Ascending aorta (tissue), 2 donors: ENCODE measurements at regions not wholly inside any gene's neighbourhood (a gene's known extent, or its start where the extent isn't known, plus 50 kb on each side); places are given as distances from the start of the nearest gene placed in this dataset.

Experiments
- DNase-seq, 2 donors: peaks; one replicate each; pipeline ENCODE4 v3.0.0-alpha.2; 2019; ENCODE audit warnings: low spot score in 2 of 2
- H3K27ac ChIP-seq, 2 donors: fragments of 200-600 bp; sonication (generic); one replicate each; pipeline ENCODE4 v1.5.1; 2016 to 2017; ENCODE audit warnings: mild to moderate bottlenecking in 1 of 2
- H3K27me3 ChIP-seq: fragments of 200-600 bp; sonication (generic); one replicate; pipeline ENCODE4 v1.5.1; 2017
- H3K36me3 ChIP-seq, 2 donors: fragments of 200-600 bp; sonication (generic); one replicate each; pipeline ENCODE4 v1.5.1; 2016
- H3K4me1 ChIP-seq, 2 donors: fragments of 200-600 bp; sonication (generic); one replicate each; pipeline ENCODE4 v1.5.1; 2016 to 2017; ENCODE audit warnings: mild to moderate bottlenecking in 1 of 2
- H3K4me3 ChIP-seq, 2 donors: fragments of 200-600 bp; sonication (generic); one replicate each; pipeline ENCODE4 v1.5.1; 2016 to 2017; ENCODE audit warnings: mild to moderate bottlenecking in 1 of 2
- H3K9me3 ChIP-seq, 2 donors: fragments of 200-600 bp; sonication (generic); one replicate each; pipeline ENCODE4 v1.5.1; 2016
- intact Hi-C: fragments of 100-400 bp; cut with DNase I; formaldehyde crosslinking; loops from one replicate; pipeline ENCODE4 v1.15.1; 2023
- TF ChIP-seq, protein P1 (sequence below), 3 experiments: fragments of 200-600 bp in 2 of 3; fragments of 450-650 bp in 1 of 3; sonication (generic) in 2 of 3; IDR thresholded peaks; one replicate each; pipeline ENCODE4 v1.5.1; 2016 to 2019; ENCODE audit warnings: antibody characterized with exemption in 3 of 3, mild to moderate bottlenecking in 1 of 3, moderate library complexity in 1 of 3

DNA sequence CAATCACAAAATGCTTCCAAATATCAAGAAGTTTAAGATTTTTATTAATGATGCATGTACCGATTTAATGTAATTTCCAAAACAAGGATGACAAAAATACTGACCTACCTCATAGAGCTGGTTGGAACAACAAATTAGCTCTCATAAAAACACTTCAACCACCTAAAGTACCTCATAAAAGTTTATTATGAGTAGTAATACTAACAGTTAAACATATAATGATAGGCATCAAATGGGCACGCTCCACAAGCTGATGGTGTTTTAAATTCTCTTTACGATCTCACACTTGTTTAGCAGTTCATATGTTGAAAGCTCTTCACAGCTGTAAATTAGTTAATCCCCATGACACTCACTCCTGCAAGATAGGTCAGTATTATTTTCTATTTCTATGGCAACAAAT is 150.0 kb upstream of the KIF2A start:
- TF ChIP-seq, protein P1, sequence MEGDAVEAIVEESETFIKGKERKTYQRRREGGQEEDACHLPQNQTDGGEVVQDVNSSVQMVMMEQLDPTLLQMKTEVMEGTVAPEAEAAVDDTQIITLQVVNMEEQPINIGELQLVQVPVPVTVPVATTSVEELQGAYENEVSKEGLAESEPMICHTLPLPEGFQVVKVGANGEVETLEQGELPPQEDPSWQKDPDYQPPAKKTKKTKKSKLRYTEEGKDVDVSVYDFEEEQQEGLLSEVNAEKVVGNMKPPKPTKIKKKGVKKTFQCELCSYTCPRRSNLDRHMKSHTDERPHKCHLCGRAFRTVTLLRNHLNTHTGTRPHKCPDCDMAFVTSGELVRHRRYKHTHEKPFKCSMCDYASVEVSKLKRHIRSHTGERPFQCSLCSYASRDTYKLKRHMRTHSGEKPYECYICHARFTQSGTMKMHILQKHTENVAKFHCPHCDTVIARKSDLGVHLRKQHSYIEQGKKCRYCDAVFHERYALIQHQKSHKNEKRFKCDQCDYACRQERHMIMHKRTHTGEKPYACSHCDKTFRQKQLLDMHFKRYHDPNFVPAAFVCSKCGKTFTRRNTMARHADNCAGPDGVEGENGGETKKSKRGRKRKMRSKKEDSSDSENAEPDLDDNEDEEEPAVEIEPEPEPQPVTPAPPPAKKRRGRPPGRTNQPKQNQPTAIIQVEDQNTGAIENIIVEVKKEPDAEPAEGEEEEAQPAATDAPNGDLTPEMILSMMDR (IDR thresholded peaks at IDR 0.05) = no peak
- no peaks in the 10 kb centered on the region for H3K4me1 ChIP-seq
- H3K36me3 ChIP-seq = no peaks in the 10 kb centered on the region
- H3K4me3 ChIP-seq = no peak overlapping the region
- H3K27ac ChIP-seq = no peak overlapping the region
- H3K9me3 ChIP-seq = peaks cover 0 to 9% of the 10 kb centered on the region in 2 donors
- H3K27me3 ChIP-seq = no peaks in the 10 kb centered on the region
- intact Hi-C loops = no loop called here
- DNase-seq = no peak

DNA sequence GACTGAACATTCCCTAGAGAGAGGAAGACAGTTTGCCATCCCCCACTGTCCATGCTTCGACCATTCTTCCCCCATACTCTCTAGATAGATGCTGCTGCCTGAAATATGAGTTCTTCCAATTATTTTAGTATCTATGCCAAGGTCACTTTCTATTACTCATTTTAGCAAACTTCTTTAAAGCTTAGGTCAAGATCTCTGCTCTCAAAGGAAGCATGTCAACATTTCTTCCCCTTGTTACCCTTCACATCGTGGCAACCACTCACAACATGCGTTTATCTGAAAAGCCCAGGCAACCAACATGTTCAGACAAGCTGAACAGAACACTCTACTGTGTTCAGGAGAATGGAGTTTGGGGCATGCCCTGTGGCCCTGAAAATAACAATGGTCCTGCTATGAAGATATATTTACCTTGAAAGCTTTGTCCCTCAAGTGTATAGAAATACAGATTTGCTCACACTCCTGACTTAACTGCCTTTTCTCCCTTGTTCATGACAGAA is 138.4 kb upstream of the KIF2A start:
- Histone ChIP-seq H3K4me1 (no peaks in the 10 kb centered on the region), H3K9me3 (no peaks in the 10 kb centered on the region), H3K27ac (no peak overlapping the region), H3K27me3 (no peaks in the 10 kb centered on the region), H3K4me3 (no peak overlapping the region), H3K36me3 (no peaks in the 10 kb centered on the region)
- TF ChIP-seq, protein P1 (IDR thresholded peaks at IDR 0.05) = no peak
- intact Hi-C loops = no loop called here
- DNase-seq = no peak

DNA sequence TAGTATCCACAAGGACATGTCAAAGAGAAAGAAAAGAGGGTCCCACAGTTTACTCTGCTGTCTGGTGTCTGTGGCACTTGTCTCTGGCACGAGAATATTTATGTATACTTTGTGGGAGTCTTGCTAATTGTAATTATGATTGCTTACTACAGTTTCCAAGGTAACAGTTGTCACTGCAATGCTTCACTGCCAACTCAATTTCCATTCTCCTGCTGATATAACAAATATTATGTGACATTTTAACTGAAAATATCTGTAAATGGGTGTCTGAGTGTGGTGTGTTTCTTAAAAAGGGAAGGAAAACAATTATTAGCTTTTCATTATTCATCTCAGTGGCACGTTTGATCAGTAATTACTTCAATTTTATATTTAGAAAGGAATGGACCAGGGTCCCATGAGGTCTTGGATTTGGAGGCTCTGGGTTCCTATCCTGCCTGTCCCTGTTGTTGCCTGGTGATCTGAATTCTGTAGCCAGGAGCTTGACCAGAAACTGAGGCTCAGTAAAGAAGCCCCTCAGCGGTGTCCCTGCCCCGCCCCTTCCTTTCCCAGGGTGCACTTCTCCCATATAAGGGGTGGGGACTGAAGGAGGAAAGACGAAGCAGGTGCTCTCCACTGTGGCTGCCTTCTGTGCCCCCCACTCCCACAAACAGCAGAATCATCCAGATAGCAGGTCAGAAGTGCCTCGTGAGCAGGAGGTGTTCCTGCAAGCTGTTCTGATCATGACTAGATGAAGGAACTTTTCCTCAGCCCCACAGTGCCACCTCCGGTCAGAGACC is 137.3 kb upstream of the KIF2A start:
- TF ChIP-seq, protein P1 (IDR thresholded peaks at IDR 0.05) = no peak
- no peaks in the 10 kb centered on the region for H3K4me1 ChIP-seq
- H3K4me3 ChIP-seq = no peak overlapping the region
- H3K36me3 ChIP-seq = no peaks in the 10 kb centered on the region
- H3K27me3 ChIP-seq = no peaks in the 10 kb centered on the region
- H3K9me3 ChIP-seq = no peaks in the 10 kb centered on the region
- H3K27ac ChIP-seq = no peak overlapping the region
- intact Hi-C loops = no loop called here
- no peak for DNase-seq

DNA sequence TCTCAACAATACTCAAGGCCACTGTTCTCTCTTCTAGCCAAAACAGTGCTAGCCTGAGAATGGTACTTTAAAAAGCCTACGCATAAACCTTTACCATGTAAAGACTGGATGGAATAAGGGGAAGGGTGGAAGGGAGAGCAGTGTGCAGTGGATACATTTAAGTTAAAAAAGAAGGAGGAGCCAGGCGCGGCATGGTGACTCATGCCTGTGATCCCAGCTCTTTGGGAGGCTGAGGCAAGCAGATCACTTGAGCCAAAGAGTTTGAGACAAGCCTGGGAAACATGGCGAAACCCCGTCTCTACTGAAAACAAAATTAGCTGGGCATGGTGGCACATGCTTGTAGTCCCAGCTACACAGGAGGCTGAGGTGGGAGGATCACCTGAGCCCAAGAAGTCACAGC is 127.7 kb upstream of the KIF2A start:
- Histone ChIP-seq H3K27ac (no peak overlapping the region), H3K4me1 (no peaks in the 10 kb centered on the region), H3K9me3 (no peaks in the 10 kb centered on the region), H3K27me3 (no peaks in the 10 kb centered on the region), H3K36me3 (no peaks in the 10 kb centered on the region), H3K4me3 (no peak overlapping the region)
- no peak for DNase-seq
- intact Hi-C loops = no loop called here
- TF ChIP-seq, protein P1 (IDR thresholded peaks at IDR 0.05) = no peak

DNA sequence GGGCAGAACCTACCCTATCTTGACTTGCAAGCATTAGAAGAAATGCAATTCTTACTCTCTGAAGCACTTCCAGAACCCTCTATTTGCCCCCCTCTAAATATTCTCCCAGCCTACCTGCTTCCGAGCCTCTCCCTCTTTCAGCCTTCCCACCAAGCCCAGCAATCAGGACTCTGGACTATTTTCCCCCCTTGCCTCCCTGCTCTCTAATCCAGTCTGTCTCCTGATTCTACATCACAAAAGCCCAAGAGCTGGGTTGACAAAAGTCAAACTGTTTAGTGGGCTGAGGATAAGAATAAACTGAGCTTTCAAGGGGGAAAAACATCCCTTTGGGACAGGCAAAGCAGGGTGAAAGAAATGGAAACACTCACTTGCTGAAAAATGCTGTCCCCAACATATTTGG is 123.2 kb upstream of the KIF2A start:
- Histone ChIP-seq H3K27ac (no peak overlapping the region), H3K36me3 (no peaks in the 10 kb centered on the region), H3K4me3 (no peak overlapping the region), H3K9me3 (no peaks in the 10 kb centered on the region), H3K27me3 (no peaks in the 10 kb centered on the region), H3K4me1 (no peaks in the 10 kb centered on the region)
- no peak for DNase-seq
- intact Hi-C loops = no loop called here
- TF ChIP-seq, protein P1 (IDR thresholded peaks at IDR 0.05) = no peak
